Skeletal muscle cell (primary cell): ENCODE measurements at regions not wholly inside any gene's neighbourhood (a gene's known extent, or its start where the extent isn't known, plus 50 kb on each side); places are given as distances from the start of the nearest gene placed in this dataset.

Source experiments
- DNase-seq: peaks from one replicate; pipeline ENCODE4 v3.0.0-alpha.2; 2010; ENCODE audit warnings: low read depth
- H3K4me3 ChIP-seq: 2 replicates; pipeline ENCODE4 v1.5.1; 2011; ENCODE audit warnings: low read depth, mild to moderate bottlenecking, control low read depth, low read length, moderate library complexity

- H3K4me3 ChIP-seq: no peak overlapping the region
- no peak for DNase-seq
Measured at GRCh38 chr18:22605736-22606135, 188.0 kb upstream of the CTAGE1 start.

- H3K4me3 ChIP-seq: no peak overlapping the region
Measured at GRCh38 chr18:22606563-22607283, 189.0 kb upstream of the CTAGE1 start.

GRCh38 chr18:22607284-22607635 lies 189.5 kb upstream of the CTAGE1 start:
- no peak for DNase-seq
- no peak overlapping the region for H3K4me3 ChIP-seq

More at GRCh38 chr18:22606563-22607283, 189.0 kb upstream of the CTAGE1 start:
- DNase-seq: no peak

GRCh38 chr18:22608847-22609246 lies 191.1 kb upstream of the CTAGE1 start:
- no peak overlapping the region for H3K4me3 ChIP-seq
- DNase-seq: no peak

GRCh38 chr18:22609642-22610041 lies 191.9 kb upstream of the CTAGE1 start:
- H3K4me3 ChIP-seq: no peak overlapping the region
- no peak for DNase-seq

GRCh38 chr18:22613058-22613690 lies 195.5 kb upstream of the CTAGE1 start:
- DNase-seq: no peak
- H3K4me3 ChIP-seq: no peak overlapping the region

- DNase-seq: no peak
- H3K4me3 ChIP-seq: no peak overlapping the region
Measured at GRCh38 chr18:22613788-22614187, 196.1 kb upstream of the CTAGE1 start.

- DNase-seq: no peak
- H3K4me3 ChIP-seq: no peak overlapping the region
Measured at GRCh38 chr18:22623513-22623912, 205.8 kb upstream of the CTAGE1 start.

GRCh38 chr18:22624176-22624575 lies 206.5 kb upstream of the CTAGE1 start:
- H3K4me3 ChIP-seq: no peak overlapping the region
- DNase-seq: no peak

- DNase-seq: no peak
- no peak overlapping the region for H3K4me3 ChIP-seq
Measured at GRCh38 chr18:22625406-22625805, 207.7 kb upstream of the CTAGE1 start.

- no peak overlapping the region for H3K4me3 ChIP-seq
- no peak for DNase-seq
Measured at GRCh38 chr18:22626771-22627170, 209.1 kb upstream of the CTAGE1 start.

- DNase-seq: no peak
- H3K4me3 ChIP-seq: no peak overlapping the region
Measured at GRCh38 chr18:22627506-22627905, 209.8 kb upstream of the CTAGE1 start.

- no peak for DNase-seq
- H3K4me3 ChIP-seq: no peak overlapping the region
Measured at GRCh38 chr18:22628795-22629510, 211.2 kb upstream of the CTAGE1 start.

GRCh38 chr18:22630980-22631379 lies 213.3 kb upstream of the CTAGE1 start:
- no peak for DNase-seq
- H3K4me3 ChIP-seq: no peak overlapping the region

- H3K4me3 ChIP-seq: no peak overlapping the region
- no peak for DNase-seq
Measured at GRCh38 chr18:22632191-22632590, 214.5 kb upstream of the CTAGE1 start.

- no peak overlapping the region for H3K4me3 ChIP-seq
- DNase-seq: no peak
Measured at GRCh38 chr18:22634464-22634863, 216.7 kb upstream of the CTAGE1 start.

- DNase-seq: peak; percentile 77
- H3K4me3 ChIP-seq: no peak overlapping the region
Measured at GRCh38 chr18:22637787-22638186, 220.1 kb upstream of the CTAGE1 start.

GRCh38 chr18:22639026-22639463 lies 221.3 kb upstream of the CTAGE1 start:
- H3K4me3 ChIP-seq: no peak overlapping the region
- DNase-seq: peak; percentile 96

- no peak for DNase-seq
- no peak overlapping the region for H3K4me3 ChIP-seq
Measured at GRCh38 chr18:22639561-22639960, 221.8 kb upstream of the CTAGE1 start.

- no peak overlapping the region for H3K4me3 ChIP-seq
- DNase-seq: no peak
Measured at GRCh38 chr18:22640281-22640842, 222.6 kb upstream of the CTAGE1 start.
